GM19328 (cell line): ENCODE measurements at regions not wholly inside any gene's neighbourhood (a gene's known extent, or its start where the extent isn't known, plus 50 kb on each side); places are given as distances from the start of the nearest gene placed in this dataset.

Experiments
- ATAC-seq: cut with Tn5 transposase; IDR thresholded peaks from one replicate; pipeline ENCODE4 v1.9.1; 2021; ENCODE audit warnings: mild to moderate bottlenecking, moderate library complexity; ENCODE audit not compliant: unreplicated experiment

DNA sequence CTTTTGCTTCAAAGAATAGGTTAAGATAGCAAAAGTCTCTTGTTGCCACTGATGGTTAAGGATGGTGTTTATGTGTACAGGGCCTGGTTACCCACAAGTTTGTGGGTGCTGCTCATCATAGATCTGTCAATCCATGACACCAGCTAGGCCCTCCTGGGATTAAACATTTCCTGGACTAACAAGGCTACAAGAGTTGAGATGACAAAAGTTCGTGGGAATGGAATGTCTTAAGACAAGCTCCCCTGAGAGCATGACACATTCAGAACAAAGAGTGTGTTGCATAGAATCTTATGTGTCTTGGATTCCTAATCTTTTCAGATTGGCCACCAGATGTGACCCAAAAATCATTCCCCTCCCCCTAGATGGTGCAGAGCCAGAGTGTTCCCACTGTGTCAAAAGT, 592.5 kb upstream of the USP15 start:
- no peak for ATAC-seq

DNA sequence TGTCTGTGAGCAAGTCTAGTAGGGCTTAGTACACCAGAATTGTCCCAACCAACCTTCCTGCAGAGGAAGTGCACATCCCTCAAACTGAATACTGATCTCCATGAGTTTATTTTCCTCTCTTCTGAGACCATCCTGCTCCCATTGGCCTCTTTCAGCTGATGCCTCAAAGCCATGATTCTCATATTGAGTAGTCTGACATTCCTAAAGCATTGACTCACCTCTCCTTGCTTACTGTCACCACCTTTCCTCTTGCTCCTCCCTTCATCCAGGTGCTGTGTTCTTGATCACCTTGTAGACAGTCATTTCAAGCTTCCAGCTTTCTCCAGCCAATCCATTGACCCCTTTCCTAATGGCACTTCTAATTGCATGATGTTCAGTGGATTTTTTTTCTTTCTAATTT, 583.7 kb upstream of the USP15 start:
- no peak for ATAC-seq

DNA sequence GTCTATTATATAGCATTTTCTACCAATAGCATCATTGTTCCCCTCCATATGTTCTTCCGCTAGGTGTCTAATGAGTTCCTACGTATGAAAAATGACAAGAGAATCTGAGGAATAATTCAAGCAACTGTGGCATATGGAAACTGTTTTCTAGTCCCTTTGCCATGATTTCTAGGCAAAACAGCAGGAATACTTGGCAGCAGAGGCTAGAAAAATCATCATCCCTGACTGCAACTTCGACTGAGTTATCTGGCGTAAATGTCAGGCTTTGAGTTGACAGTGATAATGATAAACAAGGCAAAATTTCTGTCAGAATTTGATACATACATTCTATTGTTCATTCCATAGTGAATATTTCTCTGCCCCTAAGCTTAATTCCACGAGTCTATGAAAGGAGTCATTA, 572.8 kb upstream of the USP15 start:
- no peak for ATAC-seq

DNA sequence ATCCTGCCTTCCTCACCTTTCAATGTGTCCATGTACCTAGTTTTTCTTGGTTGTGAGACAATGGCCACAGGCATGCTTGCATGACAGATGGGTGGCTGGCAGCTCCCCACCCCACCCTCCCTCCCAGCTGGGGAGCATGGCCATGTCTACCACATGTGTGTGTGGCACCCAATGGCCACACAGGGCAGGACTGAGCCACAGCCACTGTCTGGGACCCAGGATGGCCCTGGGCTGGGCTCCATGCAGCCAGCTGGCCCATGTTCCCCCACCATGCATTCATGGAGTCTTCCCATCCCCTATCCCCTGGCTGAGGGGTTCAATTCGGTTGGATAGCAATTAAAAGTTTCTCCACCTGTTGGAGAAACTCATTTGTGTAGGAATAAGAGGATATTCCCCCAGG, 566.0 kb upstream of the USP15 start:
- no peak for ATAC-seq

DNA sequence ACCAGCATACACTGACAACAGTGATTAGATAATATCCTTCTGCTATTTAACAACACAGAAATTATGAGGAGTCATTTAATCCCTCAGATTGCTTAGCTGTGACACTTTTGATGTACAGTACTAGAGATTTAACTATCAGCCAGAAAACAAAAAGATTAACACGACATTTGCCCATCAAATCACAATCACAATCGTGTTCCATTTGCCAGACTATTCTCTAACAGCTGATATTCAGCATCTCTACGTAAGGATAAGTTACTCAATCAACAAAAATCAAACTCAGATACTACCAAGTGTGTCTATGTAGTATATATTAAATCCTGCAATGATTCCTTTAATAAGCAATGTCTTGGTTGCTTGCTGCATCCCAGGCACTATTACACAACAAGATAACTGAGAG, 558.7 kb upstream of the USP15 start:
- ATAC-seq = no peak

DNA sequence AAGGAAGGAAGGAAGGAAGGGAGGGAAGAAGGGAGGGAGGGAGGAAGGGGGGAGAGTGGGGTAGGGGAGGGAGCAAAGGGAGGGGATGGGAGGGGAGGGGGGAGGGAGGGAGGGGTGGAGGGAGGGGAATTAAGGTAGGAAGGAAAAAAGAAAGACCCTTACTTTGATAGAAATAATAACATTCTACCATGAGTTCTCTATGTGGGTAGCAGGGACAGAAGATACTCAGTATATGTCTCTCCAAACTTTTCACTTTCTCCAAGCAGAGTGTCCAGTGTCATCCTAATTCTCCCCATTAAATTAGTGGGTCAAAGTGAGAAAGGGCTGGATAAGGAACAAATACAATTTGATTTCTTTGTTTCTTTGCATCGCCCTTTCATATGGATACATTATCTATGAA, 553.4 kb upstream of the USP15 start:
- ATAC-seq = no peak

DNA sequence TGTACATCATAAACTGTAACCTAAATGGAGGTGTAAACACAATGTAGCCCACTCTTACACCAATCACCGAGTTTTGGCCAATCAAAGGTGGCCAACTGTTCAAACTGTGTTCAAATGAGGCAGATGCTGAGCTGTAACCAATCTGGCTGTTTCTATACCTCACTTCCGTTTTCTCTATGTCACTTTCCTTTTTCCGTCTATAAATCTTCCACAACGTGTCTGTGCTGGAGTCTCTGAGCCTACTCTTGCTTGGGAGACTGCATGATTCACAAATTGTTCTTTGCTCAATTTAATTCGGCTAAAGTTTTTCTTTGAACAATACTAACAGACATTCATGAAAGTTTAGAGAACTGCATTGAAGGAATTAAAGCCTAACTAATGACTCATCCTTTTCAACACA, 547.1 kb upstream of the USP15 start:
- no peak for ATAC-seq

DNA sequence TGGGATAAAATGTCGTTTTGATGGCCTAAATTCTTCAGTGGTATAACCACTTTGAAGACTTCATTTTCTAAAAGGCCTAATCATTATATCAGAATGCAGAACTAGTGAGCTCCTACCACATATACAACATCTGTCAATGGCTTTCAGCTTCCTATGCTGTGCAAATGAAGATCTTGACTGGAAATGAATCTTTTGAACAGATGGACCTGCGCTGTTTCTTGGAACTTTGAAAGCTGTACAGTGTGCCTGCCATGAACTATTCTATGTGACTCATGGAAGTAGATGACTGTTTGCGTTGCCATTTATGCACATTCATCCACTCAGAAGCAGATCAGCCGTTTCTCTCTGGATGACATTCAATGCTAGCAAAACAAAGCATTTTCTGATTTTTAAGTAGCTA, 542.2 kb upstream of the USP15 start:
- no peak for ATAC-seq

DNA sequence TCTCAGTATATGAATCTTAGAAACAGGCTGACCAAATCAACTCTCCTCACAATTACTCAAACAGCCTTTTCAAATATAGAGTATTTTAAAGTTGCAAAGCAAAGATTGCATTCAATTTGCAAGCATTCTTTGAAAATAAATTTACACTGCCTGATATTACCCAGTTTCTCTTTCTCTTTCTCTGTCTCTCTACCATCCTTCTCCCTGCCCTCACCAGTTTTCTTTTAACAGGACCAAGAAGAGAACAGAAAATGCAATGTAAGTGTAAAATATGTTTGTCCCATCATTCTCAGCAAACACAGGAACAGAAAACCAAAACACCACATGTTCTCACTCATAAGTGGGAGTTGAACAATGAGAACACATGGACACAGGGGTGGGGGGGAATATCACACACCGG, 520.3 kb upstream of the USP15 start:
- ATAC-seq = no peak

DNA sequence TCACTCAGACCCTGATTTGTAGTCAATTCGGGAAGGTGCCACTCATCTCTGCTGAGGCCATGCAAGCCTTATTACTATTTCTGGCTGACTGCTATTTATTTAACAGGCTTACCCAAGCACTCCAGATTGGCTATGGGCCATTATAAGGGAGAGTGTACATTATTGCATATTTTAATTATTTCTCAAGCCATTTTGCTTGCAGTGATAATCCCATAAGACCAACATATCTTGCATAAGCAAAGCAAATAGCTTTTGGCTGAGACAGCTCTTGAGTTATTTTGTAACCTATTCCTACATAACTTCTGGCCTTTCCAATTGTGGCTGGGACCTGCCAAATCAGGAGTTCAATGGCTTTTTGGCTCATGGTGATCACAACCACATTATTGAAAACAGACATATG, 509.6 kb upstream of the USP15 start:
- ATAC-seq = no peak

DNA sequence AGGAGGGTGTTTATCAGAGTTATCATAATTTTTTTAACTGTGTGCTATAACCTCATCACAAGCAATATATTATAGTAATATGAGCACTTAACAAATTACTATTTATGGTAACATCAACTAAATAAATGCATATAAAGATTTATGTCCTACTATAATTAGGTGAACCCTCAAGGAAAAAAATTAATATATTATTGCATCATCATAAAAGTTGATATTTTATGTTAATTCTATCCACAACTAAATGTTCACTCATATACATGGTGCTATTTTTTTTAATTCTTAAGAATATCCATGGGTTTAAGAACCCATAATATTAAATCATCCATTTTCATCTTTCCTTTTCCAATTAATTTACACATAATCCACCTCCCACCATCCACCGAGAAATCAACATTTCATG, 506.0 kb upstream of the USP15 start:
- no peak for ATAC-seq

DNA sequence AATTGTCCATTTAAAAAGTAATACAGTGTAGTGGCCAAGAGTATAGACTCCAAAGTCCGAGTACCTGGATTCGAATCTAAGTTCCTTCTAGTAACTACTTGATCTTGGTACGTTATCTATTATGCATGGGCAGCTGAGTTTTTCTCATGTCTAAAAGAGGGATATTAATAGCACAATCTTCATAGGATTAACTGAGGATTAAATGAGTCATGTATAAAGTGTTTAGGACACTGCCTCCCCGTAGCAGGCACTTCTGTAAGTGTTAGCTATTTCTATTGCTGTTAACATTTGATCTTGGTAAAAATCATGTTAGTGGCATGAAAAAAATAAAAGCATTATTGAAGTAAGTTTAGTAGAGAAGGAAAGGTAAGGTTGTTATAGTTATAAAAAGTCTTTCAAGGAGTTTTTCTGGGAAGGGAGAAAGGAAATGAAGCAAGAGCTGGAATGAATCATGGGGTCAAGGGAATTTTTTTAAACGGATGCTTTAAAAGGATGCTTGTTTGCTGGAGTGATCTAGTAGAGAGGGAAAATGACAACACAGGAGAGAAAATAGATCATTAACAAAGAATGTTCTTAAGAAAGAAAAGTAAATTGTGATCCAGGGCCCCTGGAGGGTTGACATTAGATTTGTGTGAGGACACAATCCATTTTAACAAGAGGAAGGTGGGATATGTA, 502.2 kb upstream of the USP15 start:
- no peak for ATAC-seq

DNA sequence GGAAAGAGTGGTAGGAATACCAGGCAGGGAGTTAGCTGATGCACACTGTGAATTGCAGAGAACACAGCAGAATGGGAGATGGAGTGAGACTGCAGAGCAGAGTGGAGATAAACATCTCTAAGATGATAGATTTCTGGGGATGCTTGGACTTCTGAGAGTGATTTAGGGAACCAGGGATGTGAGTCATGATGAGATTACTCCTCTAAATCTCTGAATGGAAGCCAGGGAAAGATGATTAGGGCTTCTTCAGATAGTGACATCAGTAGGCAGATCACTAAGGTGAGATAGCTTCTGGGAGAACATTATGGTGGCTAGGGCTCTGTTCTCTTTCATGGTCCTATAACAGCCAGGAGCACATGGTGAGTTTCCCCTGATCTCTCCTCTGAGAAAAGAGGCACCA, 501.5 kb upstream of the USP15 start:
- no peak for ATAC-seq

DNA sequence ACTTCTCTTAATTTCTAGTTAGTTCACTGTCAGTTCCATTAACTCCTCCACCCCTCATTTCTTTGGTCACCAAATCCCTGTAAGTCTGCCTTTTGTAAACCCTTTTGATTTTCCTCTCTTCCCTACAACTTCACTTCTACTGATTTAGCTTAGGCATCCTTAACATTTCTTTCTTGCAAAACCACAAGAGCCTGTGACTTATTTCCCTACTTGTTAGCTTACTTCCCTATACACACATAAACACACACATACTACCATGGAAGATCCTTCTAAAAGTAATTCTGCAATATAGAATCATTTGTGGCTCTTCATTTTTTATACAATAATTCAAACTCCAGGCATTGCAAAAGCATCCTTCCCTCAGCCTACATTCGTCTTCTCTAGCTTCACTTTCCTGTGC, 494.3 kb upstream of the USP15 start:
- ATAC-seq = no peak

DNA sequence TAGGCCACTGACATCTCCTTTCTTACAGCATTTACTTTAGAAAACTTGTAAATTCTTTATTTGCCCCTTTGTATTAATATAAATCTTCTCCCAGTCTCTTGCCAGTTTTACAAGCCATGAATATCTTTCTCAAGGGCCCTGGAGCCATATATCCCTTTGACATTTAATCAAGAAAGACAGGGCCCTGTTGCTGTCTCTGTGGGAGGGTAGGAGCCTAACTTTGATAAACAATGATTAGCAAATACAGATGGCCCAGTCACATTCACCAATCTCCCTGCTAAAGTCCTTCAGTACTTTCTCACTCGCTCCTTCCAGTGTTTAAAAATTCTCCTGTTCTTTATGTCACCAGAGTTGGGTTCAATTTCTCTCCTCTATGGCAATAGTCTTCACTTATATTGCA, 479.8 kb upstream of the USP15 start:
- no peak for ATAC-seq

DNA sequence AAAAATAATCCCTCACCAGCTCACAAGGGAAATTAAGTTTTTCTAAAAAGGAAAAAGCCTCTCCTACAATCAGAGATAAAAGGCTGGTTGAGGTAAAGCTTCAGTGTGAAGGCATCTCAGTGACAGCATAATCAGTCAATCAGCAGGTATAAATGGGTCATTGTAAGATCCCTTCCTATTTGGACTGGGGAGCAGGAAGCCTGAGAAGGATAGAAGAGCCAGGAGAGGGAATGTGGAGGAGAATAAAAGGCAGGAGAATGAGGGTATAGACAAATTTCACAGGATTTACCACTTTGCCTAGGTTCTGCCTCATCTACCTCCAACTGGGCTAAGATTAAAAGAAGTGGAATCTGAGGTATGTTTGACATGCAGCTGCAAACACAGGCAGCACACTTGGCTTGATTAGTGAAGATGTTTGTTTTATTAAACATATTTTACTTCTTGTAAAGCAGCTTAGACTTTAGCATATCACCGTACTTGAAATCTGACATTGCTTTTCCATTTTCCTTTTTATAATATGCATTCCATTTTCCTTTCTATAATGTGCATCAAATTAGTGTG, 479.1 kb upstream of the USP15 start:
- ATAC-seq = no peak

DNA sequence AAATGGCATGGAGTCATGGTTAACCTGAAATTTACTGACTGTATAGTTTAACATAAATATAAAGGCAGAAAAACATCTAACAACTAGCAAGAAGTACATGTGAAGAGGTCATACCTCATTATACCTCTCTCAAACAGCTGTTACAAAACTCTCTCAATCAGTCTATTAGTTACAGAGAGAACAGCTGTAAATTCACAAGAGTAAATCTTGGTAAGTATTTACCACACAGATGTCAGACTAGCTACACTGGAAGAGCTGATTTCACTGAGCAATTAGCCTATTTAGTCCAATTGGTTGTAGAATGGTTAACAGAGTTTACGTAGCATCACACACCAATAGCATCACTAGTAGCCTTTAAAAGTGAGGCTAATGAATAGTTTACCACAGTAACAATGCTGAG, 463.4 kb upstream of the USP15 start:
- ATAC-seq = no peak

DNA sequence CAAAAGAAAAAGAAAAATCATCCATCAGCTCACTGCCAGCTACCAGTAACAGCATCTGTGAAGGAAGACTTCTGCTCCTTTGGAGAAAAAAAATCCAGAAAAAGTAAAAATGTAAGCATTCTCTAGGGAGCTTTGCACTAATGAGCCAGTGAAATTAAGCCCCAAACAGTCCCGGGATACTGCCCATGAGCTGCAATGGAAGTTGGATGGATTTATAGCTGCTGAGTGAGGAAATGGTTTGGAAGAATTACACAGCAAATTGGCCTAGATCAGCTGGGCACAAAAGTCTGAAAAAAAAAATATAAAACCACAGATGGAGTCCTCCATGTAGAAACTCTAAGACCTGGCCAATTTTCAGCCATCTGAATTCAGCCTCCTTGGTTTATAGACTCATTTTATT, 462.9 kb upstream of the USP15 start:
- no peak for ATAC-seq

DNA sequence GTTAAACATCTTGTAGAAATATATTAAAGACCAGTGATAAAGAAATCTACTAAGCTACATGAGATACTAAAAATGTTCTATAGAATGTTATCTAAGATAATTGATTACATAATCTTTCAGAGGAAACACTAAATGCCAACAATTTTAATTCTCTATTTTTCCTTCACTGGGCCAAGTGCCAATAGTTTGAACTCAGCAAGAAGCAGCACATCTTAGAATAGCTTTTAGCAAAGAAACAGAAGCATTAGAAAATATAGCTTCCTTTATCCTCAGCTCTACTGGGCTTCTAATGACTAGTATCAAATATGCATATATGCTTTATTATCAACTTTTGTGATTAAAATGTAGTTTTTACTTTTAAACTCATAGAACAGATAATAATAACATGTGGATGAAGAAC, 461.4 kb upstream of the USP15 start:
- no peak for ATAC-seq

DNA sequence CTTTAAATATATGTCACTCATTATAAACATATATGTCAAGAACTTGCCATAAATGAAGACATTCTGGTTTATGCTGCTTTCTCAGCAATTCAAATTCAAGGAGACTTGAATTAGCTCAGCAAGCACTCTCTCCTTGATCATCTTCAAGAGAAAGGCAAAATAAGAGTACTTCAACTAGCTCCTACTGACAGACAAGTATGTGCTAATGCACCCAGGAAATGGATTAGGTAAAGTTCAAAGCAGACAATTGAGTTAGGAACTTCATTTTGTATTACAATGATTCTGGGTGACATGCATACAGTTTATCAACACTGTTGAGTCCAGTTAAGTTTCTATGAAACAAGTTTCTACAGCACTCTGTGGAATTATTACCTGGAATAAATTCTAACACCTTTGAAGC, 455.9 kb upstream of the USP15 start:
- no peak for ATAC-seq

DNA sequence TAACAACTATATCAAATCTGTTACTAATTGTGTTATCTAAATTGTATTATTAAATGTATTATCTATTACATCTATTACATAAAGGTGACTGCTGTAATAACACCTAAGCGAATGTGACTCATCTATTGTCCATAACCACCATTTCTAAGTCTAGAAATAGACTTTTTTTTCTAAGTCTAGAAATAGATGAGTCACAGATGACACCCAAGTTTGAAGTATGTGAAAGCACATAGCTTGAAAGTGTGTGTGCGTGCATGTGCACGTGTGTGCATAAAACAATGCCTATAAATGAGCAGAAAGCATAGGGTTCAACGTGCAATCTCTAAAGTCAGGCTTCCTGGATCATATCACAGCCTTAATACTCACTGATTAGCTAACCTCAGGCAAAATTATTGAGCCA, 451.3 kb upstream of the USP15 start:
- ATAC-seq = no peak

DNA sequence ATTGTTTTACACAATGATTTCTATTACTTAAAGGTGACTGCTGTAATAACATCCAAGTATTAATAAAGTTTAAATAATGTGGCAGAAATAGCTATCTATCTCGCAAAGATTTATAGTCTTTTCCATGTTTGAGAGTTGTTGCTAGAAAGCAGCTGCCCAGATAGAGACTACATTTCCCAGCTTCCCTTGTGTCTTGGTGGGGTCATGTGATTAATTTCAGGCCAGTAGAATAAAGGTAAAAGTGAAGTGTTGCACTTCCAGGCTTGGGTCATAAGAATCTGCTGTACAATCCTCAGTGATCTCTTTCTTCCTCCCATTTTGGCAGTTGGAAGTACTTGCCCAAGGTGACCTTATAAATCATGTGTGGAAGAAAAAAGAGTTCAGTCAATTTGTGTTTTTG, 449.7 kb upstream of the USP15 start:
- ATAC-seq = no peak

DNA sequence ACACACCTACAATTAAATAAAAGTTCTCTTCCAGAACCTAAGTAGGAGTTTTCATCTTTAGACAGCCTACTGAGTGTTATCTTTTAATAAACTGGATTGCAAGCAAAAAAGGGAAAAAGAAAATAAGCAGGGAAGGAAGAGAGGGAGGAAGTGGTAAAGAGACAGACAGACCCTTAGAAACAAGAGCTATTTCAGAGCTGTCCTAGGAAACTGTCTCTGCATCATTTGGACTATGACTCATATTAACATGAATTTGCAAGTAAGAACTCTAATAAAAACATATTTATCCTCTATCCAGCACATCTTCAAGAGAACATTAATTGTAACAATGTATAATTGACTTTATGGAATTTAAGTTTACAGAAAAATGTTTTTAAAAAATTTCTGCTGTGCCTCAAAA, 438.8 kb upstream of the USP15 start:
- no peak for ATAC-seq
